ENCODE measurements at regions not wholly inside any gene's neighbourhood (a gene's known extent, or its start where the extent isn't known, plus 50 kb on each side); places are given as distances from the start of the nearest gene placed in this dataset.
"Not testable (repeated sequence)": the region's sequence is repeated elsewhere in the genome, so short reads cannot be mapped to it uniquely, and the experiment has no call there.

GRCh38 chr21:39080366-39080765 lies 102.9 kb downstream of the PSMG1 start:
- DNase-seq = no peak

- DNase-seq = no peak
These were observed 103.6 kb downstream of the PSMG1 start for GRCh38 chr21:39079617-39080016.

DNA sequence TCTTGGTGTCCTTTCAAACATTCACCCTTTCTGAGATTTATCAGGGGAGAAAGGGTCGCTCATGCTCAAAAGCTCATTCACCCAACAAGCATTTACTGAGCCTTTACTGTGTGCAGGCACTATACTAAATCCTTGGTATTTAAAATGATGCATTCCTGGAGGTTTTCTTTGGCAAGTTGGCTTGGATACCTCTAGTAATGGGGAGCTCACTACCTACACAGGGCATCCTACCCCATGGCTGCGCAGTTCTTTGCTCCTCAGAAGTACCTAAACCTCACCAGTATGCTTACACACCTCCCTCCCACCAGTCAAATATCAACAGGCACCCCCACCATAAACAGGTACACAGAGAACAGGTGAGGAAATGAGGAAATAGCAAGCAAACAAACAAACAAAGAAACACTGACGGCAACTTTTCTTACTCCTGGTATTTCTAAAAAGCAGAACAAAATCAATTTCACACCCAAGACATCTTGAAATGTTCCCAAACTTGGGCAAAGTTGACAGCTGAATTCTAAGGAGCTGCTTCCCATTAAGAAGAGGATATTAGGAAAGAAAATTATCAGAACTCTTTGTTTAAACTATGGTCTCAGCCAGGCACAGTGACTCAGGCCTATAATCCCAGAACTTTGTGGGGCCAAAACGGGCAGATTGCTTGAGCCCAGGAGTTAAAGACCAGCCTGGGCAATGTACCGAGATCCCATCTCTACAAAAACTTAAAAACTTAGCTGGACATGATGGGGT lies 104.8 kb downstream of the PSMG1 start:
- no peak for DNase-seq

- no peak for DNase-seq
These were observed 105.4 kb downstream of the PSMG1 start for GRCh38 chr21:39077876-39078275.

GRCh38 chr21:39074508-39074907 lies 108.7 kb downstream of the PSMG1 start:
- DNase-seq = no peak

GRCh38 chr21:39073717-39074116 lies 109.5 kb downstream of the PSMG1 start:
- DNase-seq = no peak

- no peak for DNase-seq
These were observed 110.2 kb downstream of the PSMG1 start for GRCh38 chr21:39073063-39073462.

- DNase-seq = no peak
These were observed 110.8 kb downstream of the PSMG1 start for GRCh38 chr21:39072468-39072867.

DNA sequence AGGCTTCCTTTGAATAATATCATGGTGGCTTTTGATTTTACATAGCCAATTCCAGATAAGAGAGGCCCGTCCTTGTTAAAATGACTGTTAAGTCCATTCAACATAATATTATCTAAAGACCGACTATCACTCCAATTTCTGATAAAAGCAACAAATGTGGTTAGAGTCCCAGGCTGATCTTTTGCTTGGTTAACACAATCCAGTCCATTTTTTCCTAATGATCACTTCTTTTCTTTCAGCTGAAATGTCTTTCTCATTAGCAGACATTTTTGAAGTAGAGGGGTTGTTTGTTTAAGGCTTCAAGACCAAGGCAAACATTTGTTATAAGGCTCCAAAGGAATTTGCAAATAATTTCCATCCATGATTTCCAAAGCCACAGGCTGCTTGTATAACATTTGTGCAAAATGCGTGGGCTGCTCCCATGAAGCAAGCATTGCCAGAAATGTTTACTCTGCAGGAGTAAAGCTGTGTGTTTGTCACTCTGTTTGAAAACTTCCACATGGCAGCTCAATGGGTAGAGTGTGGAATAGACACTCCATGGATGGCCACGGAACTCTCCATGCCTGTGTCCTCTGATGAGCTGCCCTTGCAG lies 111.5 kb downstream of the PSMG1 start:
- no peak for DNase-seq

GRCh38 chr21:39069856-39070255 lies 113.4 kb downstream of the PSMG1 start:
- DNase-seq = not testable (repeated sequence)

DNA sequence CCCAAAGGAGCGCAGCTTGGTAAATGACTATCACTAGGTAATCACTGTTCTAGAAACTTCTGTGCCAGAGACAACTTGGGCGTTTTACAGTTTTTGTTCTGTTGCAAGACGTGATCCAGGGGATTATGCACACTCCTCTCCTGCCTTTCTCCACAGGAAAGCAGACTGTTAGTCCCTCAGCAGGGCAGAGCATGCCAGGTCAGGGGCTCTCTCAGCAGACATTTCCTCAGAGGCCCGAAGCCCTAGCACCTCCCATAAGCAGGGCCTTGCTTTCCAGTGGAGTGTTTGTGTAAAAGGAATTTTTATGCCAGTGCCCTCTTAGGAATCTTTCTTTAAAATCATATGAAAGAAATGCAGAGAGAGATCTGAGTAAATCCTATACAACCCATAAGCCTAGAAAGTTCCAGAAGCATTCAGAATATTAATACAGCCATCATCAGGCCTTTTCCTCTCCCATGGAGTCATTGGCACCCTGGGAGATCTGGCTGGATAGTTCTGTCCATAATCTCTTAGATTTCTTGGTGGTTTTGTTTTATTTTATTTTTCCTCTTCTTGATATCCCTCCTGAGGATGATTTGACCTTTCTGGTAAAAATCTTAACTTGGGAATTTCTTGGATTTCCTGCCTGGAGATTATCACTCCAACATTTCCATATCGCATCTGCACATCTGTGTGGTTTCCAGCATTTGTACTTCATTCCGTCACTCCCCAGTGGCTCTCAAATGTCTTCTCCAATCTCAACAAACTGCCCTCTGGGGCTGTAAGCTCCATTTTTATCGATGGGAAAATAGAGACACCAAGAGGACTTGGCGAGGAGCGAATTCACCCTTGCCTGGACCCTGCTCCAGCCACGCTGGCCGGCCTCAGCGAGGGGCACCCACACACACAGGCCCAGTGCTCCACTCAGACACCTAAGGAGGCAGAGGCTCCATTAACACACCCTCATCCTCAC lies 116.1 kb downstream of the PSMG1 start:
- DNase-seq = peak in 1 of 2 experiments; percentile 42

GRCh38 chr21:39065917-39066316 lies 117.3 kb downstream of the PSMG1 start:
- DNase-seq = no peak

DNA sequence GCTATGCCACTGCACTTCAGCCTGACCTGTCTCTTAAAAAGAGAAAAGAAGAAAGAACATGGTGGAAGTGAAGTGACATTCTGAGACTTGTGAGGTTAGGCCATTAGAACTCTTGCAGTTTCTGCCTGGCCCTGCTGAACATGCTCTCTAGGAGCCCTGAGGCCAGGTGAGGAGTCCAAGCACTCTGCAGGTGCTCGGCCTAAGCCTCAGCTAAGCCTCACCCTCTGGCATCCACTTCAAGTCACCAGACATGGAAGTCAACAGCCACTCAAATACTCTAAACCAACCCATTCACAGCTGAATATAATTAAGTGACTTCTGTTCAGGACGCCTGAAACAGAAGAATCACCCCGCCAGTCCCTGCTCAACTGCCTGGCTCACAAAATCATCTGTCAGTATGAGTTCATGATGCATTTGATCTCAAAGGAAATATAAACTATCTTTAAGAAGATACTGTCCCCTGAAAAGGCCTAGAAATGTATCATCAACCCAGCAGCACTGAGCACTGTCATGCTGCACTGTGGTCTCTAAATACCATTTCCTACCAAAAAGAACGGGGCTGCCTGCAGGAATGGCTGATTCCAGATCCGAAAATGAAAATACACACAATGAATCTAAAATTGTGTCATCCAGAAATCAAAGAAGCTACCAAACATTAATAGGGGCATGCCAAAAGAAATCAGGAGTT lies 118.8 kb downstream of the PSMG1 start:
- DNase-seq = peak; percentile 23 to 80

DNA sequence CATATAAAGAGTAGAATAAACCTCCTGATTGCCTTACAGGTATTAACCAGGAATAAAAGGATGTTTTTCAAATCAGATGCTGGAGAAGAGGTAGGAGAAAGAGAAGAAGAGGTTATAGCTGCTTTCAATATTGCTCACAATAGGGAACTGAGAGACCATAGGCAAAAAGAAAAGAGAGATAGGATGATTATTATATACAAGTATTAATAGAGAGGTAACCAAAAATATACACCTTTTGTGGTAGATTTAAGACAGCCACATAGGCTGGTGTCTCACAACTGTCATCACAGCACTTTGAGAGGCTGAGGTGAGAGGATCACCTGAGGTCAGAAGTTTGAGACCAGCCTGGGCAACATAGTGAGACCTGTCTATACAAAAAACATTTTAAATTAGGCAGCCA lies 119.7 kb downstream of the PSMG1 start:
- DNase-seq = no peak

GRCh38 chr21:39062196-39062595 lies 121.1 kb downstream of the PSMG1 start:
- DNase-seq = no peak

- no peak for DNase-seq
These were observed 121.5 kb downstream of the PSMG1 start for GRCh38 chr21:39061766-39062165.

GRCh38 chr21:39060485-39061083 lies 122.7 kb downstream of the PSMG1 start:
- peak; percentile 23 to 87 for DNase-seq

DNA sequence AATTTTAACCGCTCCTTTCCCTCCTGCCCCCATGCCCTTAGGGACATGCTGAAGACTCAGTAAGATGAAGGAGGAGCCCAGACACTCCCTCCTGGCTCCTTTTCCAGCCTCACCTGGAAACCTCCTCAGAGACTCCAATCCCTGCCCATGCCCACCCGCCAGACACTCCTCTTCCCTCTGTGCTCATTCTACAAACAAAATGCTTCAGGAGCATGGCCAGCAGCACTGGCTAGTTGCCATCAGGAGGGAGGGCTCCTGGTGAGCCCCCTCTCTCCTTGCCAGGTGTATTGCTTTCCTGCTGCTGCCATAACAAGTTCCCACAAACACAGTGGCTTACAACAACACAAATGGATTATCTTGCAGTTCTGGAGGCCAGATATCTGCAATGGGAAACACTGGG lies 126.1 kb downstream of the PSMG1 start:
- no peak for DNase-seq

GRCh38 chr21:39056636-39057035 lies 126.6 kb downstream of the PSMG1 start:
- no peak for DNase-seq

- DNase-seq = no peak
These were observed 128.0 kb downstream of the PSMG1 start for GRCh38 chr21:39055167-39055767.

GRCh38 chr21:39054066-39054465 lies 129.2 kb downstream of the PSMG1 start:
- DNase-seq = no peak

DNA sequence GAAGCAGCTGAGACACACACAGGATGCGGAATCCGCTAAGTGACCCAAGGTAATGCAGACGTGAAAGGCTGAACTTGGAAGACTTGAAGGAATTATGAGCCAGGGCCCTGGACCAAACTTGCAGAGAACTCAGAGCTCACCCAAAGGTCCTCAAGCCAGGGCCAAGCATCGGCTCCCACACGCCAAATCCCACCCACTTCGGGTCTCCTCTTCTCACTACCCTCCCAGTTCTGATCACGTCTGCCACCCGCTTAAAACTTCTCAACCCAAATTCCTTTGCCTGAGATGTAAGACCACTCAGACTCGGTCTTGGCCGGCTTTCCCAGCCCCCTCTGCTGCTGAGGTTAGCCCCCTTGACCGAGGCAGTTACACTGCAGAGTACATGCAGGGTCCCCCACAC lies 130.1 kb downstream of the PSMG1 start:
- DNase-seq = no peak

Data from NCI-H524 (cell line).